Mesenchymal stem cell (in vitro differentiated cells and primary cell): ENCODE measurements at regions not wholly inside any gene's neighbourhood (a gene's known extent, or its start where the extent isn't known, plus 50 kb on each side); places are given as distances from the start of the nearest gene placed in this dataset.
A peak's percentile ranks its signal among the peaks of the same experiment; 100 is the strongest.

Source experiments
- DNase-seq: peaks from one replicate; pipeline ENCODE4 v3.0.0-alpha.2; 2013
- H2AFZ ChIP-seq: one replicate; pipeline ENCODE4 v1.6.1; 2013; ENCODE audit warnings: low read depth, mild to moderate bottlenecking, control low read depth, inconsistent platforms, low read length, moderate library complexity
- H2AK5ac ChIP-seq: 2 replicates; pipeline ENCODE4 v1.6.1; 2013; ENCODE audit warnings: low read length, moderate library complexity, mild to moderate bottlenecking, inconsistent platforms; ENCODE audit not compliant: severe bottlenecking
- H2BK120ac ChIP-seq: one replicate; pipeline ENCODE4 v1.6.1; 2013; ENCODE audit warnings: low read depth, mild to moderate bottlenecking, inconsistent platforms, low read length, moderate library complexity
- H2BK12ac ChIP-seq, 2 experiments: one replicate each; pipeline ENCODE4 v1.6.1; 2013; ENCODE audit warnings: inconsistent platforms in 2 of 2, low read length in 2 of 2, mild to moderate bottlenecking in 2 of 2, moderate library complexity in 2 of 2, control low read depth in 1 of 2
- H2BK15ac ChIP-seq: one replicate; pipeline ENCODE4 v1.6.1; 2013; ENCODE audit warnings: mild to moderate bottlenecking, low read depth, inconsistent platforms; ENCODE audit not compliant: poor library complexity, severe bottlenecking
- H2BK5ac ChIP-seq: 2 replicates; pipeline ENCODE4 v1.6.1; 2013; ENCODE audit warnings: low read depth, mild to moderate bottlenecking, low read length, control low read depth, inconsistent platforms; ENCODE audit not compliant: poor library complexity, severe bottlenecking
- H3K14ac ChIP-seq, 2 experiments: one replicate each; pipeline ENCODE4 v1.6.1; 2013; ENCODE audit warnings: inconsistent platforms in 2 of 2, low read length in 2 of 2, control low read depth in 1 of 2, mild to moderate bottlenecking in 1 of 2, moderate library complexity in 1 of 2
- H3K18ac ChIP-seq, 2 experiments: one replicate each; pipeline ENCODE4 v1.6.1; 2013; ENCODE audit warnings: inconsistent platforms in 2 of 2, low read length in 2 of 2, control low read depth in 1 of 2, low read depth in 1 of 2, mild to moderate bottlenecking in 1 of 2
- H3K23ac ChIP-seq, 2 experiments: one replicate each; pipeline ENCODE4 v1.6.1; 2013; ENCODE audit warnings: inconsistent platforms in 2 of 2, low read length in 2 of 2, mild to moderate bottlenecking in 2 of 2, moderate library complexity in 2 of 2, control low read depth in 1 of 2
- H3K27ac ChIP-seq: 2 replicates; pipeline ENCODE4 v1.5.1; 2013; ENCODE audit warnings: mild to moderate bottlenecking, moderate library complexity, low read length, control low read depth, inconsistent platforms; ENCODE audit not compliant: poor library complexity, severe bottlenecking
- H3K27me3 ChIP-seq, 2 experiments: 2 replicates each; pipeline versions ENCODE4 v1.6.1 to v1.7.0; 2013; ENCODE audit warnings: low read length in 2 of 2, mild to moderate bottlenecking in 2 of 2, moderate library complexity in 2 of 2, control low read depth in 1 of 2, inconsistent platforms in 1 of 2; ENCODE audit not compliant: control insufficient read depth in 1 of 2, insufficient read depth in 1 of 2
- H3K36me3 ChIP-seq, 2 experiments: 2 replicates each; pipeline versions ENCODE4 v1.6.1 to v1.7.0; 2013; ENCODE audit warnings: low read length in 2 of 2, control low read depth in 1 of 2, inconsistent platforms in 1 of 2, low read depth in 1 of 2, mild to moderate bottlenecking in 1 of 2; ENCODE audit not compliant: insufficient read depth in 2 of 2, control insufficient read depth in 1 of 2
- H3K4ac ChIP-seq, 2 experiments: one replicate each; pipeline ENCODE4 v1.6.1; 2013; ENCODE audit warnings: inconsistent platforms in 2 of 2, low read length in 2 of 2, mild to moderate bottlenecking in 2 of 2, moderate library complexity in 2 of 2, control low read depth in 1 of 2, low read depth in 1 of 2
- H3K4me1 ChIP-seq: 2 replicates; pipeline ENCODE4 v1.6.1; 2013; ENCODE audit warnings: low read depth, low read length, control low read depth; ENCODE audit not compliant: control insufficient read depth, insufficient read depth
- H3K4me2 ChIP-seq: 2 replicates; pipeline ENCODE4 v1.6.1; 2013; ENCODE audit warnings: low read length, mild to moderate bottlenecking, inconsistent platforms; ENCODE audit not compliant: poor library complexity, severe bottlenecking
- H3K4me3 ChIP-seq, 2 experiments: 2 replicates each; pipeline versions ENCODE4 v1.5.1 to v1.7.0; 2013; ENCODE audit warnings: low read length in 2 of 2, mild to moderate bottlenecking in 2 of 2, control low read depth in 1 of 2, low read depth in 1 of 2; ENCODE audit not compliant: insufficient read depth in 1 of 2
- H3K79me1 ChIP-seq: replicated peaks from 2 replicates; pipeline ENCODE4 v1.6.1; 2013; ENCODE audit warnings: mild to moderate bottlenecking, control low read depth, low read length, inconsistent platforms; ENCODE audit not compliant: poor library complexity, severe bottlenecking
- H3K9ac ChIP-seq: 2 replicates; pipeline ENCODE4 v1.7.0; 2013; ENCODE audit warnings: mild to moderate bottlenecking, low read length, moderate library complexity
- H3K9me3 ChIP-seq: 2 replicates; pipeline ENCODE4 v1.7.0; 2013; ENCODE audit warnings: mild to moderate bottlenecking, low read length; ENCODE audit not compliant: control insufficient read depth
- H4K8ac ChIP-seq: one replicate; pipeline ENCODE4 v1.6.1; 2013; ENCODE audit warnings: inconsistent platforms, mild to moderate bottlenecking, low read length, moderate library complexity
- H4K91ac ChIP-seq: one replicate; pipeline ENCODE4 v1.6.1; 2013; ENCODE audit warnings: mild to moderate bottlenecking, low read length, inconsistent platforms
- WGBS: methylation state at CpG from one replicate; pipeline ENCODE4 v1.1.7; 2013; ENCODE audit warnings: mixed read lengths; 5-methylcytosine and 5-hydroxymethylcytosine counted together

- no peak overlapping the region for H4K8ac ChIP-seq
- peaks cover 6% of the 10 kb centered on the region for H3K4me1 ChIP-seq
- H3K4me2 ChIP-seq, result no peak overlapping the region
- H3K27ac ChIP-seq, result no peak overlapping the region
- no peaks in the 10 kb centered on the region for H3K9me3 ChIP-seq
- no peak overlapping the region for H2BK5ac ChIP-seq
- H4K91ac ChIP-seq, result no peak overlapping the region
- H3K4me3 ChIP-seq, result no peak overlapping the region
- H3K27me3 ChIP-seq, result peaks cover 0 to 16% of the 10 kb centered on the region in 2 experiments
- H3K4ac ChIP-seq, result no peak overlapping the region
- no peaks in the 10 kb centered on the region for H3K79me1 ChIP-seq
- over 99% methylated on average over 4 of the region's 5 CpGs for WGBS
- no peak overlapping the region for H2BK12ac ChIP-seq
- DNase-seq, result no peak
- no peak overlapping the region for H3K23ac ChIP-seq
- no peak overlapping the region for H2AFZ ChIP-seq
- H3K18ac ChIP-seq, result no peak overlapping the region
- H2AK5ac ChIP-seq, result peak overlapping the region; percentile 1
- H3K36me3 ChIP-seq, result peaks cover 0 to 4% of the 10 kb centered on the region in 2 experiments
- no peak overlapping the region for H3K14ac ChIP-seq
- H2BK120ac ChIP-seq, result no peak overlapping the region
- no peak overlapping the region for H2BK15ac ChIP-seq
- no peak overlapping the region for H3K9ac ChIP-seq
These were observed 116.5 kb downstream of the DDX1 start for GRCh38 chr2:15708161-15708560.

- no peak for DNase-seq
- Histone ChIP-seq H2AK5ac (peak overlapping the region; percentile 1), H3K14ac (peak overlapping the region in 1 of 2 experiments; percentile 23), H2AFZ (no peak overlapping the region), H3K36me3 (peaks cover 0 to 4% of the 10 kb centered on the region in 2 experiments), H2BK12ac (no peak overlapping the region), H3K79me1 (no peaks in the 10 kb centered on the region), H3K23ac (no peak overlapping the region), H2BK15ac (no peak overlapping the region), H3K9me3 (no peaks in the 10 kb centered on the region), H2BK120ac (no peak overlapping the region), H3K9ac (no peak overlapping the region), H3K18ac (no peak overlapping the region), H3K4ac (no peak overlapping the region), H4K8ac (no peak overlapping the region), H3K4me3 (no peak overlapping the region), H2BK5ac (no peak overlapping the region), H3K27ac (no peak overlapping the region), H3K27me3 (peaks cover 6 to 16% of the 10 kb centered on the region in 2 experiments), H3K4me1 (peaks cover 6% of the 10 kb centered on the region), H3K4me2 (no peak overlapping the region), H4K91ac (no peak overlapping the region)
- 35% methylated on average over 9 of the region's 11 CpGs for WGBS
These were observed 117.5 kb downstream of the DDX1 start for GRCh38 chr2:15708865-15709820.

GRCh38 chr2:15711126-15711860 is 119.6 kb downstream of the DDX1 start:
- Histone ChIP-seq H3K79me1 (no peaks in the 10 kb centered on the region), H2BK12ac (no peak overlapping the region), H3K9me3 (no peaks in the 10 kb centered on the region), H4K91ac (peak overlapping the region; percentile 61), H3K4me1 (peaks cover 9% of the 10 kb centered on the region), H3K14ac (no peak overlapping the region), H2AFZ (no peak overlapping the region), H3K4me2 (no peak overlapping the region), H3K4me3 (no peak overlapping the region), H2AK5ac (peak overlapping the region; percentile 6), H3K18ac (no peak overlapping the region), H3K27me3 (peaks cover 8 to 17% of the 10 kb centered on the region in 2 experiments), H3K27ac (no peak overlapping the region), H3K36me3 (peaks cover 0 to 4% of the 10 kb centered on the region in 2 experiments), H2BK15ac (no peak overlapping the region), H2BK5ac (no peak overlapping the region), H4K8ac (no peak overlapping the region), H2BK120ac (no peak overlapping the region), H3K9ac (no peak overlapping the region), H3K23ac (no peak overlapping the region), H3K4ac (no peak overlapping the region)
- WGBS, result 87% methylated on average over 3 of the region's 4 CpGs
- DNase-seq, result no peak
